Liver (tissue), 3 donors: ENCODE measurements at regions not wholly inside any gene's neighbourhood (a gene's known extent, or its start where the extent isn't known, plus 50 kb on each side); places are given as distances from the start of the nearest gene placed in this dataset.
"Not testable (repeated sequence)": the region's sequence is repeated elsewhere in the genome, so short reads cannot be mapped to it uniquely, and the experiment has no call there.

Experiments used
- JUND ChIP-seq, 2 donors: IDR thresholded peaks; 2 replicates each; pipeline ENCODE4 v1.6.1; 2016; ENCODE audit warnings: antibody characterized with exemption in 2 of 2
- YY1 ChIP-seq: IDR thresholded peaks from 2 replicates; pipeline ENCODE4 v1.6.1; 2016; ENCODE audit warnings: antibody characterized with exemption, mild to moderate bottlenecking
- TF ChIP-seq, protein P1 (sequence below): fragments of 150-350 bp; IDR thresholded peaks from 2 replicates; pipeline ENCODE4 v1.5.1; 2017; ENCODE audit warnings: improper control_type of control experiment, low read depth, low read length; ENCODE audit not compliant: missing input control
- TF ChIP-seq, protein P2 (sequence below): IDR thresholded peaks from 2 replicates; pipeline ENCODE4 v1.6.1; 2016; ENCODE audit warnings: antibody characterized with exemption
- TF ChIP-seq, protein P3 (sequence below): IDR thresholded peaks from 2 replicates; pipeline ENCODE4 v1.6.1; 2016; ENCODE audit warnings: antibody characterized with exemption
- TF ChIP-seq, protein P4 (sequence below): IDR thresholded peaks from 2 replicates; pipeline ENCODE4 v1.6.1; 2016; ENCODE audit warnings: antibody characterized with exemption, mild to moderate bottlenecking
- donor health status: healthy.
- donor health status: healthy.

DNA sequence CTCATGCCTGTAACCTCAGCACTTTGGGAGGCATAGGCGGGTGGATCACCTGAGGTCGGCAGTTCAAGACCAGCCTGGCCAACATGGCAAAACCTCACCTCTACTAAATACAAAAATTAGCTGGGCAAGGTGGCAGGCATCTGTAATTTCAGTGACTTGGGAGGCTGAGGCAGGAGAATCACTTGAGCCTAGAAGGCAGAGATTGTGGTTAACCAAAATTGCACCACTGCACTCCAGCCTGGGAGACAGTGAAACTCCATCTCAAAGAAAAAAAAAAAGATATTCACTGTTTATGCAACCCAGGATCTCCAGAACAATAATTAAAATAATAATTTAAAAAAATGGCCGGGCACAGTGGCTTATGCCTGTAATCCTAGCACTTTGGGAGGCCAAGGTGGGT, 247.5 kb downstream of the LIPI start:
- TF ChIP-seq, protein P1, sequence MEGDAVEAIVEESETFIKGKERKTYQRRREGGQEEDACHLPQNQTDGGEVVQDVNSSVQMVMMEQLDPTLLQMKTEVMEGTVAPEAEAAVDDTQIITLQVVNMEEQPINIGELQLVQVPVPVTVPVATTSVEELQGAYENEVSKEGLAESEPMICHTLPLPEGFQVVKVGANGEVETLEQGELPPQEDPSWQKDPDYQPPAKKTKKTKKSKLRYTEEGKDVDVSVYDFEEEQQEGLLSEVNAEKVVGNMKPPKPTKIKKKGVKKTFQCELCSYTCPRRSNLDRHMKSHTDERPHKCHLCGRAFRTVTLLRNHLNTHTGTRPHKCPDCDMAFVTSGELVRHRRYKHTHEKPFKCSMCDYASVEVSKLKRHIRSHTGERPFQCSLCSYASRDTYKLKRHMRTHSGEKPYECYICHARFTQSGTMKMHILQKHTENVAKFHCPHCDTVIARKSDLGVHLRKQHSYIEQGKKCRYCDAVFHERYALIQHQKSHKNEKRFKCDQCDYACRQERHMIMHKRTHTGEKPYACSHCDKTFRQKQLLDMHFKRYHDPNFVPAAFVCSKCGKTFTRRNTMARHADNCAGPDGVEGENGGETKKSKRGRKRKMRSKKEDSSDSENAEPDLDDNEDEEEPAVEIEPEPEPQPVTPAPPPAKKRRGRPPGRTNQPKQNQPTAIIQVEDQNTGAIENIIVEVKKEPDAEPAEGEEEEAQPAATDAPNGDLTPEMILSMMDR: not testable (repeated sequence)
- TF ChIP-seq, protein P2, sequence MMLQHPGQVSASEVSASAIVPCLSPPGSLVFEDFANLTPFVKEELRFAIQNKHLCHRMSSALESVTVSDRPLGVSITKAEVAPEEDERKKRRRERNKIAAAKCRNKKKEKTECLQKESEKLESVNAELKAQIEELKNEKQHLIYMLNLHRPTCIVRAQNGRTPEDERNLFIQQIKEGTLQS: not testable (repeated sequence)
- TF ChIP-seq, protein P3, sequence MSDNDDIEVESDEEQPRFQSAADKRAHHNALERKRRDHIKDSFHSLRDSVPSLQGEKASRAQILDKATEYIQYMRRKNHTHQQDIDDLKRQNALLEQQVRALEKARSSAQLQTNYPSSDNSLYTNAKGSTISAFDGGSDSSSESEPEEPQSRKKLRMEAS: not testable (repeated sequence)
- TF ChIP-seq, protein P4, sequence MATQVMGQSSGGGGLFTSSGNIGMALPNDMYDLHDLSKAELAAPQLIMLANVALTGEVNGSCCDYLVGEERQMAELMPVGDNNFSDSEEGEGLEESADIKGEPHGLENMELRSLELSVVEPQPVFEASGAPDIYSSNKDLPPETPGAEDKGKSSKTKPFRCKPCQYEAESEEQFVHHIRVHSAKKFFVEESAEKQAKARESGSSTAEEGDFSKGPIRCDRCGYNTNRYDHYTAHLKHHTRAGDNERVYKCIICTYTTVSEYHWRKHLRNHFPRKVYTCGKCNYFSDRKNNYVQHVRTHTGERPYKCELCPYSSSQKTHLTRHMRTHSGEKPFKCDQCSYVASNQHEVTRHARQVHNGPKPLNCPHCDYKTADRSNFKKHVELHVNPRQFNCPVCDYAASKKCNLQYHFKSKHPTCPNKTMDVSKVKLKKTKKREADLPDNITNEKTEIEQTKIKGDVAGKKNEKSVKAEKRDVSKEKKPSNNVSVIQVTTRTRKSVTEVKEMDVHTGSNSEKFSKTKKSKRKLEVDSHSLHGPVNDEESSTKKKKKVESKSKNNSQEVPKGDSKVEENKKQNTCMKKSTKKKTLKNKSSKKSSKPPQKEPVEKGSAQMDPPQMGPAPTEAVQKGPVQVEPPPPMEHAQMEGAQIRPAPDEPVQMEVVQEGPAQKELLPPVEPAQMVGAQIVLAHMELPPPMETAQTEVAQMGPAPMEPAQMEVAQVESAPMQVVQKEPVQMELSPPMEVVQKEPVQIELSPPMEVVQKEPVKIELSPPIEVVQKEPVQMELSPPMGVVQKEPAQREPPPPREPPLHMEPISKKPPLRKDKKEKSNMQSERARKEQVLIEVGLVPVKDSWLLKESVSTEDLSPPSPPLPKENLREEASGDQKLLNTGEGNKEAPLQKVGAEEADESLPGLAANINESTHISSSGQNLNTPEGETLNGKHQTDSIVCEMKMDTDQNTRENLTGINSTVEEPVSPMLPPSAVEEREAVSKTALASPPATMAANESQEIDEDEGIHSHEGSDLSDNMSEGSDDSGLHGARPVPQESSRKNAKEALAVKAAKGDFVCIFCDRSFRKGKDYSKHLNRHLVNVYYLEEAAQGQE: not testable (repeated sequence)
- TF ChIP-seq JUND (IDR thresholded peaks at IDR 0.05); YY1: not testable (repeated sequence)
